CD8-positive, alpha-beta memory T cell (primary cell): ENCODE measurements at regions not wholly inside any gene's neighbourhood (a gene's known extent, or its start where the extent isn't known, plus 50 kb on each side); places are given as distances from the start of the nearest gene placed in this dataset.

Experiments used
- CTCF ChIA-PET: fragments of 350-600 bp; sonication (Branson Sonifier 250); formaldehyde crosslinking; loops from one replicate; lab custom pipeline; 2021; ENCODE audit warnings: antibody characterized with exemption; lab: Charles Lee
- POLR2A ChIA-PET: fragments of 350-600 bp; sonication (Branson Sonifier 250); formaldehyde crosslinking; loops from one replicate; lab custom pipeline; 2021; ENCODE audit warnings: antibody characterized with exemption; lab: Charles Lee
- DNase-seq, 5 donors: peaks; one replicate each; pipeline versions ENCODE4 v3.0.0 to v3.0.0-alpha.2; 2020 to 2022; ENCODE audit warnings: mixed read lengths in 1 of 5
- H3K27ac ChIP-seq: one replicate; pipeline ENCODE4 v1.7.0; 2013; ENCODE audit warnings: low read depth, mild to moderate bottlenecking, low read length, moderate library complexity
- H3K27me3 ChIP-seq: 2 replicates; pipeline ENCODE4 v1.7.0; 2013; ENCODE audit warnings: low read length, mild to moderate bottlenecking; ENCODE audit not compliant: insufficient read depth, poor library complexity, severe bottlenecking
- H3K36me3 ChIP-seq: 2 replicates; pipeline ENCODE4 v1.7.0; 2013; ENCODE audit warnings: mild to moderate bottlenecking, low read length, moderate library complexity; ENCODE audit not compliant: insufficient read depth
- H3K4me1 ChIP-seq: 2 replicates; pipeline ENCODE4 v1.7.0; 2013; ENCODE audit warnings: mild to moderate bottlenecking, low read length, moderate library complexity; ENCODE audit not compliant: insufficient read depth
- H3K4me3 ChIP-seq: 2 replicates; pipeline ENCODE4 v1.7.0; 2013; ENCODE audit warnings: mild to moderate bottlenecking, low read length
- H3K9me3 ChIP-seq: 2 replicates; pipeline ENCODE4 v1.7.0; 2013; ENCODE audit warnings: mild to moderate bottlenecking, low read length
- H3K27ac Mint-ChIP-seq, 8 donors: one replicate each; pipeline ENCODE4 v1.8.0; 2020 to 2021; ENCODE audit warnings: mixed read lengths in 8 of 8, mild to moderate bottlenecking in 6 of 8, inconsistent platforms in 3 of 8, moderate library complexity in 3 of 8
- H3K27me3 Mint-ChIP-seq, 2 donors: one replicate each; pipeline ENCODE4 v1.8.0; 2020 to 2021; ENCODE audit warnings: mixed read lengths in 2 of 2, mild to moderate bottlenecking in 1 of 2, moderate library complexity in 1 of 2
- H3K36me3 Mint-ChIP-seq, 3 donors: one replicate each; pipeline ENCODE4 v1.8.0; 2020 to 2021; ENCODE audit warnings: mixed read lengths in 3 of 3, inconsistent platforms in 1 of 3, mild to moderate bottlenecking in 1 of 3
- H3K4me1 Mint-ChIP-seq, 3 donors: one replicate each; pipeline ENCODE4 v1.8.0; 2020 to 2021; ENCODE audit warnings: mixed read lengths in 3 of 3, inconsistent platforms in 1 of 3, mild to moderate bottlenecking in 1 of 3
- H3K4me3 Mint-ChIP-seq, 7 donors: one replicate each; pipeline ENCODE4 v1.8.0; 2020 to 2021; ENCODE audit warnings: mixed read lengths in 7 of 7, mild to moderate bottlenecking in 6 of 7, moderate library complexity in 4 of 7, inconsistent platforms in 2 of 7
- H3K9me3 Mint-ChIP-seq, 5 donors: one replicate each; pipeline ENCODE4 v1.8.0; 2020 to 2022; ENCODE audit warnings: mixed read lengths in 5 of 5, mild to moderate bottlenecking in 3 of 5, moderate library complexity in 2 of 5, inconsistent platforms in 1 of 5

DNA sequence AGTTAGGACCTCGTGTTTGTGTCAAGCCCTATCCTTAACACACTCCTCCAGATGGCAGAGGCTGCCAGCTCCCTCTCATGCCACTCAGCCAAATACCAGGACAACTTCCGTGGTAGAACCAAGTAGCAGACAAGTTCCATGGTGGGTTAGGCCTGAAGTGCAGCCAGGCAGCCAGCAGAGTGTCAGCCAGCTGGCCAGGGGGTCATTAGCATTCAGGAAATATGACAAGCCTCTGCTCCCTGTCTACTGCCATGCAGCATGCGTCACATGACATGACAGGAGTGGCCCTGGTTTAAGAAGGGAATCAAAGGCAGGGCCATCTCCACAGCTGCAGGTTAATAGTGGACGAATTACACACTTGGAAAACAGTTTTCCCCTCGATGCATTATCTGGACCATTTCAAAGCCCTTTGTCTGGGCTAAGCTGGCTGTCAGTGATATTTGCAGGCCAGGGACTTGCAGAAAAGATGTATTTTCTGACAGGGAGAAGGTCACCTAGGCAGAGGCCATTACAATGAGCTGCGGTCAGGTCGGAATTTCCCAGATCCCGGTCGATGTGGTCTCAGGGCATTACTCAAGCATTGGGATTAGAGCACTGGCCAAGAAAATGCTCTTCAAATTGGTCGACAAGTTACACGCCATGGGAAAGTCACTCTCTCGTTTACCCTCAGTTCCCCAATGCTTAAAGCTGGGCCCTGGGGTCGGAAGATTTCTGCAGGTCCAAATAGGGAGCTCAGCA is 461.7 kb upstream of the CADM1 start:
- CTCF ChIA-PET, result no interaction called here
- Histone ChIP-seq H3K9me3 (no peaks in the 10 kb centered on the region), H3K36me3 (no peaks in the 10 kb centered on the region), H3K4me1 (no peaks in the 10 kb centered on the region), H3K27ac (no peak overlapping the region), H3K4me3 (no peak overlapping the region), H3K27me3 (no peaks in the 10 kb centered on the region)
- Mint-ChIP-seq H3K27ac (no peak overlapping the region), H3K4me3 (no peak overlapping the region), H3K27me3 (peaks cover 2 to 3% of the 10 kb centered on the region in 2 donors), H3K36me3 (no peaks in the 10 kb centered on the region), H3K9me3 (peaks cover 0 to 4% (median 2%) of the 10 kb centered on the region in 5 donors), H3K4me1 (no peaks in the 10 kb centered on the region)
- no peak for DNase-seq
- POLR2A ChIA-PET, result no interaction called here

DNA sequence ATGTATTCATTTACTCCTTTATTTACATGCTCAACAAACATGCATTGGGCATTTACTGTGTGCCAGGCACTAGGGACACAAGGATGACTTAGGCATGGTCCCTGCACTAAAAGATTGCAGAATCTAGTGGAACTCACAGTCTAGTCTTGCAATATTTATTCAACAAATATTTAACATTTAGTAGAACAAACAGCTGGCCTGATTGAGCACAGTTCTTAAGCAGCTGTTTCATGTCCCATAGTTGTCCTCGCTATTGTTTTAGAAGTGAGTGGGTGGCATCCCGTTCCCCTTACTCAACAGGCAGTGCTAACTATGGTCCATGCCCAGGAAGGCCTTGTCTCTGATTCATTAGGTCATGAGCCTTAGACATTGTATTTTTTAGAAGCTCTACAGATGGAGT is 459.9 kb upstream of the CADM1 start:
- H3K9me3 Mint-ChIP-seq, result peaks cover 0 to 2% (median 0%) of the 10 kb centered on the region in 5 donors
- no peaks in the 10 kb centered on the region for H3K4me1 Mint-ChIP-seq
- ChIA-PET CTCF (no interaction called here), POLR2A (no interaction called here)
- H3K27ac Mint-ChIP-seq, result no peak overlapping the region
- no peak overlapping the region for H3K4me3 Mint-ChIP-seq
- no peaks in the 10 kb centered on the region for H3K36me3 Mint-ChIP-seq
- no peak for DNase-seq
- Histone ChIP-seq H3K27me3 (no peaks in the 10 kb centered on the region), H3K27ac (no peak overlapping the region), H3K4me1 (no peaks in the 10 kb centered on the region), H3K9me3 (no peaks in the 10 kb centered on the region), H3K36me3 (no peaks in the 10 kb centered on the region), H3K4me3 (no peak overlapping the region)
- peaks cover 0 to 3% of the 10 kb centered on the region in 2 donors for H3K27me3 Mint-ChIP-seq

DNA sequence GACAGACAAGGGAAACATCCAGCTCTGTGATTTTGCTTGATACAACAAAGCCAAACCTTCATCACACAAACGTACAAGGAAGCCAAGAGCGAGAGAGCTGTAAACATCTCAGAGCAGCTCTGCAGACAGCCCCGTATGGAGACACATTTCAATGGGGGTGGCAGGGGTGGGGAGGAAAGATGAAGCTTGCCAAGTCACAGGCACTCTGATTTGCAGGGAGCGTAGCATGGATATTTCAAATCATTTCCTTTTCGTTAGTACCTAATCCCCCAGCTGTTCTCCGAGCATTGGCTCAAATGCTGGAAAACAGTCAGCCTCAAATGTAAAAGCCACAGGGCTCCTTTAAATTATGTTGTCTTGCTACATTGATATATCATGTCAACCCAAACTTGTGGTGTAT is 458.9 kb upstream of the CADM1 start:
- H3K27ac ChIP-seq, result no peak overlapping the region
- POLR2A ChIA-PET, result no interaction called here
- H3K4me3 Mint-ChIP-seq, result no peak overlapping the region
- H3K4me3 ChIP-seq, result no peak overlapping the region
- peaks cover 0 to 1% (median 0%) of the 10 kb centered on the region in 5 donors for H3K9me3 Mint-ChIP-seq
- peaks cover 0 to 6% of the 10 kb centered on the region in 2 donors for H3K27me3 Mint-ChIP-seq
- no peak for DNase-seq
- no peaks in the 10 kb centered on the region for H3K9me3 ChIP-seq
- no peak overlapping the region for H3K27ac Mint-ChIP-seq
- no peaks in the 10 kb centered on the region for H3K27me3 ChIP-seq
- H3K36me3 Mint-ChIP-seq, result no peaks in the 10 kb centered on the region
- H3K4me1 Mint-ChIP-seq, result no peaks in the 10 kb centered on the region
- H3K4me1 ChIP-seq, result no peaks in the 10 kb centered on the region
- no peaks in the 10 kb centered on the region for H3K36me3 ChIP-seq
- CTCF ChIA-PET, result no interaction called here

DNA sequence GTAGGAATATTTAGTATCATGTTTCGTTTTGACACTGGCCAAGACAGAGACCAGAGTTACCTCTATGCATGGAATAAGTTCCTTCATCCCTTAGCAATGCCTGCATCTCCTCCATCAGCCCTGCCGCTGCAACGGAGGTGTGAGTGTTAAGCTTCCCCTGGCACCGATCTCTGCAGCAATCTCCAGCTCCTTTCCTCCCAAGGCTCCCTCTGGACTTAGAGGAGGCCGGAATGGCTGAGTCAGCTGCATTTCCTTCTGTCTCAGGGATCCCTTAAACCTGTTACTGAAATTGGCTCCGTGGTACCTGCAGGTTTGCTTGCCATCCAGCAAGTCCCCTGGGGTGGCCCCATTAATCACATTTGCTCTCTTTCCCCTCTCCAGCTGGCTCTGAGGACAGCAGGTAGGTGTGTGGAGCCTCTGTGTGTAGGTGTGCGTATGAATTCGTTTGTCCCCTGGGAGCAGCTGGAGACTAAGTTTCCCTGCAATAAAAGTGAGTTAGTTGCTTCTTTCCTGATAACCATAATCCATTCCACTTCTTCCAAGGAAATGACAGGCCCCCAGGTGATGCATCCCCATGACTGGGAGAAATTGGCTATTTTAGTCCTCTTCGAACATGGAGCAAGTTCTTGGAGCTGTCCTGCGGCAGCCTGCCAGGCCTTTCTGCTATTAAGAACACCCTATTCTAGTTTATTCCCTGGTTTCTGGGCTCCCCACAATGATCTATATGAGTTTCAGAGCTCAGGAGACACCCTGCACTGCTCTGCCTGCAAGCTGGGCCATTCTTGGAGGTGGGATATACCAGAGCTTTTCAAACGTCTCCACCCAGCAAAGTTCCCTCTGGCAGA is 457.2 kb upstream of the CADM1 start:
- POLR2A ChIA-PET, result no interaction called here
- Mint-ChIP-seq H3K4me3 (no peak overlapping the region), H3K27me3 (peaks cover 0 to 6% of the 10 kb centered on the region in 2 donors), H3K9me3 (no peaks in the 10 kb centered on the region), H3K4me1 (no peaks in the 10 kb centered on the region), H3K36me3 (no peaks in the 10 kb centered on the region), H3K27ac (no peak overlapping the region)
- Histone ChIP-seq H3K27ac (no peak overlapping the region), H3K9me3 (no peaks in the 10 kb centered on the region), H3K4me3 (no peak overlapping the region), H3K4me1 (no peaks in the 10 kb centered on the region), H3K36me3 (no peaks in the 10 kb centered on the region), H3K27me3 (no peaks in the 10 kb centered on the region)
- DNase-seq, result no peak
- CTCF ChIA-PET, result interaction anchor here (1.0 kb wide), 1 partner anchor 14 kb away, joined by 3 read pairs; no protein-coding TSS in a partner anchor

DNA sequence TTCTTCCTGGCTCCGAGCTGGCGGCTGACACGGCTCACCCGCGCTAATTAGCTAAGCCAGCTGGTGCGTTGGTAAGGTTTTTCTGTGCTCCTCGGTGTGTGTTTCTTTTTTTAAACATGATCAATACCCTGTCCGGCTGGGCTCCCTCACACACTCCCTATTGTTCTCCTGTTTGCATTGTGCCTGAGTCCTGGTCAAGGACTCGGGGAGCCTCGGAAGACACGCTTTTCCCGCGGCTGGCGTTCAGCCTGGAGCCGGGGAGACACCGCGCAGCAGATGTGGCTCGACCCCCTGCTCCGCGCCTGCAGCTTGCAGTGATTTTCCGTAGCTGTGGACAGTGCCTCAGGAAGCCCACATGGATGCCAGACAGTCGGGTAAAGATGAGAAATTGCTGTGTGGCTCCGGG is 454.9 kb upstream of the CADM1 start:
- DNase-seq, result no peak
- CTCF ChIA-PET, result no interaction called here
- Mint-ChIP-seq H3K27me3 (peaks cover 0 to 3% of the 10 kb centered on the region in 2 donors), H3K4me3 (no peak overlapping the region), H3K9me3 (no peaks in the 10 kb centered on the region), H3K36me3 (no peaks in the 10 kb centered on the region), H3K27ac (no peak overlapping the region), H3K4me1 (no peaks in the 10 kb centered on the region)
- H3K27me3 ChIP-seq, result no peaks in the 10 kb centered on the region
- H3K36me3 ChIP-seq, result no peaks in the 10 kb centered on the region
- H3K27ac ChIP-seq, result no peak overlapping the region
- no peaks in the 10 kb centered on the region for H3K9me3 ChIP-seq
- H3K4me3 ChIP-seq, result no peak overlapping the region
- no peaks in the 10 kb centered on the region for H3K4me1 ChIP-seq
- POLR2A ChIA-PET, result no interaction called here

DNA sequence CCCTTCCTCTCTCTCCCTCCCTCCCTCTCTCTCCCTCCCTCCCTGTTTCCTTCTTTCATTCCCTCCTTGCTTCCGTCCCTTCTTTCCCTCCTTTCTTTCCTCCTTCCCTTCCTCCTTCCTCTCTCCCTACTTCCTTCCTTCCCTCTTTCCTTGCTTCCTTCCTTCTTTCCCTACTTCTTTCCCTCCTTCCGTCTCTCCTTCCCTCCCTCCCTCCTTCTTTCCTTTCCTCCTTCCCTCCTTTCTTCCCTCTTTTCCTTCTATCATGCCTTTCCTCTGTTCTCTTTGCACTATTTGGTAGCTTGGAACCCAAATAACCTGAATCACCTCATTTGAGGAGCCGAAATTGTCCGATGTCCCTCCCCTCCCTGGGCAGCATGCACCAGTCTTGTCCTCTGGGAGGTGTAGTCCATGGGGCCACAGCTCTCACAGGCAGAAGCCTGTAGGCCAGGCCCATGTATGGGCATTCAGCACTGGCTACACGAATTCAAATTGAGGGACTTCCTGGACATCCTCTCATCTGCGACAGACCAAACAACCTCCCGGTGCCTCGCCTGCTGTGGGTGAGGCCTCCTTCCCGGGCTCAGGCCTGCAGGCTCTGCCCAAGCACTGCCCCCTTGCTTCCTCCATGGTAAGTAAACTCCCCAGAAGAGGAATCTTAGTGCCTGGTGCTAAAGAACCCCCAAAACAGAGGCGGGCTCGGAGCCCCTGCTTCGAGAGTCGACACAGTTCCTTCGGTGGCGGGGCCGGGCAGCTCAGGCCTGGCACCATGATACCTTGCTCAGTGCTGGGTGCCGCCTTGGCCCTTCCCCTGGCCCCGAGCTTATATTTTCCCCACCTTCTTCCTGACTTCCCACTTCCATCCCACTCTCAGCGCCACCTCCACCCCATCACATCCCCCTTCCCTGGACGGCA is 454.1 kb upstream of the CADM1 start:
- H3K4me1 ChIP-seq, result no peaks in the 10 kb centered on the region
- CTCF ChIA-PET, result no interaction called here
- Mint-ChIP-seq H3K27me3 (peaks cover 0 to 3% of the 10 kb centered on the region in 2 donors), H3K27ac (no peak overlapping the region), H3K36me3 (no peaks in the 10 kb centered on the region), H3K9me3 (no peaks in the 10 kb centered on the region), H3K4me1 (no peaks in the 10 kb centered on the region), H3K4me3 (no peak overlapping the region)
- H3K27me3 ChIP-seq, result no peaks in the 10 kb centered on the region
- POLR2A ChIA-PET, result no interaction called here
- no peak for DNase-seq
- no peak overlapping the region for H3K4me3 ChIP-seq
- no peaks in the 10 kb centered on the region for H3K9me3 ChIP-seq
- no peaks in the 10 kb centered on the region for H3K36me3 ChIP-seq
- H3K27ac ChIP-seq, result no peak overlapping the region

DNA sequence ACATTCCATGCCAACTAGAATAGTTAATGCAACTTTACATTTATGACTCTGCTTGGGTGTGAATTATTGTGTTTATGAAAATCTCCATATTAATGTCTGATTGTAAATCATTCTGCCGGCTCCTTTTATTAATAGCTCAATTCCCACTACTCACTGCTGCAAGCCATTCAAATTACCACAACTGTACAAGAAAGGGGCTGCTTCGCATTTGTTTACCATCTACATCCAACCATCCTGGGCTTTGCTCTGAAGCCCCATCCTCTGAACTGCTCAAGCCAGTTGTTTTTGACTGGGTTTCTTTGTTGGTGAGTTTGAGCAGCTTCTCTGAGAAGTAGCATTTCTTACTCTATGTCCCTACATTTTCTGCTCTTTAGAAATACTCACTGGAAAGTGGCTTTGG is 451.6 kb upstream of the CADM1 start:
- peaks cover 0 to 11% (median 9%) of the 10 kb centered on the region in 5 donors for H3K9me3 Mint-ChIP-seq
- H3K27ac Mint-ChIP-seq, result no peak overlapping the region
- no peaks in the 10 kb centered on the region for H3K36me3 Mint-ChIP-seq
- no peaks in the 10 kb centered on the region for H3K27me3 ChIP-seq
- H3K36me3 ChIP-seq, result no peaks in the 10 kb centered on the region
- no peak overlapping the region for H3K27ac ChIP-seq
- ChIA-PET CTCF (no interaction called here), POLR2A (no interaction called here)
- no peak overlapping the region for H3K4me3 ChIP-seq
- H3K9me3 ChIP-seq, result no peaks in the 10 kb centered on the region
- no peak for DNase-seq
- H3K27me3 Mint-ChIP-seq, result peaks cover 0 to 3% of the 10 kb centered on the region in 2 donors
- H3K4me1 Mint-ChIP-seq, result no peaks in the 10 kb centered on the region
- H3K4me1 ChIP-seq, result no peaks in the 10 kb centered on the region
- no peak overlapping the region for H3K4me3 Mint-ChIP-seq
